ENCODE measurements at regions not wholly inside any gene's neighbourhood (a gene's known extent, or its start where the extent isn't known, plus 50 kb on each side); places are given as distances from the start of the nearest gene placed in this dataset.

GRCh38 chr6:111973927-111974639 is 79.8 kb upstream of the CCN6 start:
- TF ChIP-seq CTCF (IDR thresholded peaks at IDR 0.05), result no peak
- no peak for TF ChIP-seq POLR2A (IDR thresholded peaks at IDR 0.05)

All from right lobe of liver (tissue), 4 donors.